ENCODE measurements at regions not wholly inside any gene's neighbourhood (a gene's known extent, or its start where the extent isn't known, plus 50 kb on each side); places are given as distances from the start of the nearest gene placed in this dataset.
"Not testable (repeated sequence)": the region's sequence is repeated elsewhere in the genome, so short reads cannot be mapped to it uniquely, and the experiment has no call there.

- Histone ChIP-seq H3K4me1 (ENCODE audit: control insufficient read depth, insufficient read depth, low read length, poor library complexity, severe bottlenecking) (no peaks in the 10 kb centered on the region), H3K36me3 (ENCODE audit: control insufficient read depth, insufficient read depth, low read length) (no peaks in the 10 kb centered on the region), H3K9me3 (ENCODE audit: control insufficient read depth in 2 of 2, low read length in 2 of 2) (no peaks in the 10 kb centered on the region), H3K27me3 (ENCODE audit: control insufficient read depth, insufficient read depth, low read length) (no peaks in the 10 kb centered on the region), H3K4me3 (ENCODE audit: low read depth, low read length) (no peak overlapping the region), H3K27ac (ENCODE audit: insufficient read depth, low read length, poor library complexity, severe bottlenecking) (no peak overlapping the region)
- no peak for ATAC-seq (ENCODE audit: low read depth in 2 of 2)
- Mint-ChIP-seq H3K27ac (no peak overlapping the region), H3K27me3 (no peaks in the 10 kb centered on the region), H3K9me3 (peaks cover 0 to 8% (median 4%) of the 10 kb centered on the region in 7 donors), H3K4me1 (no peaks in the 10 kb centered on the region), H3K36me3 (no peaks in the 10 kb centered on the region), H3K4me3 (no peak overlapping the region)
- no peak for DNase-seq
Measured at GRCh38 chr2:34815052-34815741, 1216.1 kb upstream of the FAM98A start.

- H3K27me3 Mint-ChIP-seq, result no peaks in the 10 kb centered on the region
- H3K4me1 Mint-ChIP-seq, result no peaks in the 10 kb centered on the region
- H3K4me1 ChIP-seq (ENCODE audit: control insufficient read depth, insufficient read depth, low read length, poor library complexity, severe bottlenecking), result no peaks in the 10 kb centered on the region
- H3K27me3 ChIP-seq (ENCODE audit: control insufficient read depth, insufficient read depth, low read length), result no peaks in the 10 kb centered on the region
- H3K36me3 ChIP-seq (ENCODE audit: control insufficient read depth, insufficient read depth, low read length), result no peaks in the 10 kb centered on the region
- H3K4me3 ChIP-seq (ENCODE audit: low read depth, low read length), result no peak overlapping the region
- H3K4me3 Mint-ChIP-seq, result no peak overlapping the region
- H3K36me3 Mint-ChIP-seq, result no peaks in the 10 kb centered on the region
- DNase-seq (no peak), ATAC-seq (ENCODE audit: low read depth in 2 of 2) (no peak)
- H3K9me3 ChIP-seq (ENCODE audit: control insufficient read depth in 2 of 2, low read length in 2 of 2), result no peaks in the 10 kb centered on the region
- peaks cover 0 to 7% (median 2%) of the 10 kb centered on the region in 7 donors for H3K9me3 Mint-ChIP-seq
- H3K27ac Mint-ChIP-seq, result no peak overlapping the region
- H3K27ac ChIP-seq (ENCODE audit: insufficient read depth, low read length, poor library complexity, severe bottlenecking), result no peak overlapping the region
Measured at GRCh38 chr2:34810456-34810855, 1211.4 kb upstream of the FAM98A start.

- Mint-ChIP-seq H3K4me3 (no peak overlapping the region), H3K27me3 (no peaks in the 10 kb centered on the region), H3K9me3 (peaks cover 0 to 7% (median 0%) of the 10 kb centered on the region in 7 donors), H3K4me1 (no peaks in the 10 kb centered on the region), H3K36me3 (no peaks in the 10 kb centered on the region), H3K27ac (no peak overlapping the region)
- Histone ChIP-seq H3K4me3 (ENCODE audit: low read depth, low read length) (no peak overlapping the region), H3K27ac (ENCODE audit: insufficient read depth, low read length, poor library complexity, severe bottlenecking) (no peak overlapping the region), H3K4me1 (ENCODE audit: control insufficient read depth, insufficient read depth, low read length, poor library complexity, severe bottlenecking) (no peaks in the 10 kb centered on the region), H3K9me3 (ENCODE audit: control insufficient read depth in 2 of 2, low read length in 2 of 2) (no peaks in the 10 kb centered on the region), H3K36me3 (ENCODE audit: control insufficient read depth, insufficient read depth, low read length) (no peaks in the 10 kb centered on the region), H3K27me3 (ENCODE audit: control insufficient read depth, insufficient read depth, low read length) (no peaks in the 10 kb centered on the region)
- DNase-seq (no peak), ATAC-seq (ENCODE audit: low read depth in 2 of 2) (no peak)
Measured at GRCh38 chr2:34808426-34808825, 1209.3 kb upstream of the FAM98A start.

GRCh38 chr2:34806891-34807290 lies 1207.8 kb upstream of the FAM98A start:
- Histone ChIP-seq H3K36me3 (ENCODE audit: control insufficient read depth, insufficient read depth, low read length) (no peaks in the 10 kb centered on the region), H3K27me3 (ENCODE audit: control insufficient read depth, insufficient read depth, low read length) (no peaks in the 10 kb centered on the region), H3K27ac (ENCODE audit: insufficient read depth, low read length, poor library complexity, severe bottlenecking) (no peak overlapping the region), H3K9me3 (ENCODE audit: control insufficient read depth in 2 of 2, low read length in 2 of 2) (no peaks in the 10 kb centered on the region), H3K4me1 (ENCODE audit: control insufficient read depth, insufficient read depth, low read length, poor library complexity, severe bottlenecking) (no peaks in the 10 kb centered on the region), H3K4me3 (ENCODE audit: low read depth, low read length) (no peak overlapping the region)
- Mint-ChIP-seq H3K4me3 (no peak overlapping the region), H3K36me3 (no peaks in the 10 kb centered on the region), H3K27me3 (no peaks in the 10 kb centered on the region), H3K9me3 (peaks cover 0 to 7% (median 0%) of the 10 kb centered on the region in 7 donors), H3K4me1 (no peaks in the 10 kb centered on the region), H3K27ac (no peak overlapping the region)
- DNase-seq (no peak), ATAC-seq (ENCODE audit: low read depth in 2 of 2) (no peak)

GRCh38 chr2:34806396-34806795 lies 1207.3 kb upstream of the FAM98A start:
- Histone ChIP-seq H3K36me3 (ENCODE audit: control insufficient read depth, insufficient read depth, low read length) (no peaks in the 10 kb centered on the region), H3K9me3 (ENCODE audit: control insufficient read depth in 2 of 2, low read length in 2 of 2) (no peaks in the 10 kb centered on the region), H3K27me3 (ENCODE audit: control insufficient read depth, insufficient read depth, low read length) (no peaks in the 10 kb centered on the region), H3K4me3 (ENCODE audit: low read depth, low read length) (no peak overlapping the region), H3K27ac (ENCODE audit: insufficient read depth, low read length, poor library complexity, severe bottlenecking) (no peak overlapping the region), H3K4me1 (ENCODE audit: control insufficient read depth, insufficient read depth, low read length, poor library complexity, severe bottlenecking) (no peaks in the 10 kb centered on the region)
- H3K36me3 Mint-ChIP-seq, result no peaks in the 10 kb centered on the region
- DNase-seq, result no peak
- H3K4me3 Mint-ChIP-seq, result no peak overlapping the region
- H3K9me3 Mint-ChIP-seq, result peaks cover 0 to 7% (median 0%) of the 10 kb centered on the region in 7 donors
- ATAC-seq (ENCODE audit: low read depth in 2 of 2), result no peak
- no peaks in the 10 kb centered on the region for H3K27me3 Mint-ChIP-seq
- no peaks in the 10 kb centered on the region for H3K4me1 Mint-ChIP-seq
- no peak overlapping the region for H3K27ac Mint-ChIP-seq

- no peaks in the 10 kb centered on the region for H3K4me1 Mint-ChIP-seq
- Histone ChIP-seq H3K36me3 (ENCODE audit: control insufficient read depth, insufficient read depth, low read length) (no peaks in the 10 kb centered on the region), H3K4me3 (ENCODE audit: low read depth, low read length) (no peak overlapping the region), H3K4me1 (ENCODE audit: control insufficient read depth, insufficient read depth, low read length, poor library complexity, severe bottlenecking) (no peaks in the 10 kb centered on the region), H3K27me3 (ENCODE audit: control insufficient read depth, insufficient read depth, low read length) (no peaks in the 10 kb centered on the region), H3K9me3 (ENCODE audit: control insufficient read depth in 2 of 2, low read length in 2 of 2) (no peaks in the 10 kb centered on the region), H3K27ac (ENCODE audit: insufficient read depth, low read length, poor library complexity, severe bottlenecking) (no peak overlapping the region)
- H3K4me3 Mint-ChIP-seq, result no peak overlapping the region
- ATAC-seq (ENCODE audit: low read depth in 2 of 2) (no peak), DNase-seq (no peak)
- no peaks in the 10 kb centered on the region for H3K27me3 Mint-ChIP-seq
- H3K36me3 Mint-ChIP-seq, result no peaks in the 10 kb centered on the region
- H3K9me3 Mint-ChIP-seq, result peaks cover 0 to 4% (median 0%) of the 10 kb centered on the region in 7 donors
- H3K27ac Mint-ChIP-seq, result no peak overlapping the region
Measured at GRCh38 chr2:34799556-34799955, 1200.5 kb upstream of the FAM98A start.

GRCh38 chr2:34795586-34795985 lies 1196.5 kb upstream of the FAM98A start:
- not testable (repeated sequence) for H3K4me1 Mint-ChIP-seq; H3K4me1 ChIP-seq (ENCODE audit: control insufficient read depth, insufficient read depth, low read length, poor library complexity, severe bottlenecking); DNase-seq; H3K4me3 ChIP-seq (ENCODE audit: low read depth, low read length); H3K27me3 Mint-ChIP-seq; H3K9me3 ChIP-seq (ENCODE audit: control insufficient read depth in 2 of 2, low read length in 2 of 2); H3K36me3 ChIP-seq (ENCODE audit: control insufficient read depth, insufficient read depth, low read length); H3K36me3 Mint-ChIP-seq; H3K27me3 ChIP-seq (ENCODE audit: control insufficient read depth, insufficient read depth, low read length); H3K27ac ChIP-seq (ENCODE audit: insufficient read depth, low read length, poor library complexity, severe bottlenecking); ATAC-seq (ENCODE audit: low read depth in 2 of 2); H3K27ac Mint-ChIP-seq; H3K4me3 Mint-ChIP-seq
- H3K9me3 Mint-ChIP-seq, result peaks cover 0 to 12% (median 3%) of the 10 kb centered on the region in 7 donors

GRCh38 chr2:34789169-34789568 lies 1190.1 kb upstream of the FAM98A start:
- H3K27me3 ChIP-seq (ENCODE audit: control insufficient read depth, insufficient read depth, low read length), result no peaks in the 10 kb centered on the region
- Mint-ChIP-seq H3K27ac (no peak overlapping the region), H3K9me3 (peaks cover 0 to 18% (median 4%) of the 10 kb centered on the region in 7 donors), H3K4me3 (no peak overlapping the region), H3K4me1 (no peaks in the 10 kb centered on the region), H3K27me3 (no peaks in the 10 kb centered on the region), H3K36me3 (no peaks in the 10 kb centered on the region)
- no peaks in the 10 kb centered on the region for H3K4me1 ChIP-seq (ENCODE audit: control insufficient read depth, insufficient read depth, low read length, poor library complexity, severe bottlenecking)
- no peaks in the 10 kb centered on the region for H3K36me3 ChIP-seq (ENCODE audit: control insufficient read depth, insufficient read depth, low read length)
- H3K9me3 ChIP-seq (ENCODE audit: control insufficient read depth in 2 of 2, low read length in 2 of 2), result no peaks in the 10 kb centered on the region
- DNase-seq (no peak), ATAC-seq (ENCODE audit: low read depth in 2 of 2) (no peak)
- no peak overlapping the region for H3K4me3 ChIP-seq (ENCODE audit: low read depth, low read length)
- no peak overlapping the region for H3K27ac ChIP-seq (ENCODE audit: insufficient read depth, low read length, poor library complexity, severe bottlenecking)

Measured in CD4-positive, CD25-positive, alpha-beta regulatory T cell (primary cell).